Mesothelial cell of epicardium (in vitro differentiated cells): ENCODE measurements at regions not wholly inside any gene's neighbourhood (a gene's known extent, or its start where the extent isn't known, plus 50 kb on each side); places are given as distances from the start of the nearest gene placed in this dataset.

Source experiments
- DNase-seq, 2 experiments: peaks; one replicate each; pipeline ENCODE4 v3.0.0; 2021; ENCODE audit warnings: low spot score in 2 of 2; ENCODE audit not compliant: unreplicated experiment in 2 of 2
- H3K27ac Mint-ChIP-seq: 2 replicates; pipeline ENCODE4 v1.8.0; 2021; ENCODE audit warnings: mixed read lengths
- H3K27me3 Mint-ChIP-seq: 2 replicates; pipeline ENCODE4 v1.8.0; 2021; ENCODE audit warnings: low read depth, mixed read lengths
- H3K36me3 Mint-ChIP-seq: 2 replicates; pipeline ENCODE4 v1.8.0; 2021; ENCODE audit warnings: mixed read lengths
- H3K4me1 Mint-ChIP-seq: 2 replicates; pipeline ENCODE4 v1.8.0; 2021; ENCODE audit warnings: mixed read lengths
- H3K4me3 Mint-ChIP-seq: 2 replicates; pipeline ENCODE4 v1.8.0; 2021; ENCODE audit warnings: mild to moderate bottlenecking, moderate library complexity, mixed read lengths
- H3K9me3 Mint-ChIP-seq: 2 replicates; pipeline ENCODE4 v1.8.0; 2021; ENCODE audit warnings: mixed read lengths
- TF ChIP-seq, protein P1 (sequence below): fragments of 200-600 bp; sonication (generic); IDR thresholded peaks from one replicate; pipeline ENCODE4 v1.5.0; 2021; ENCODE audit warnings: antibody characterized with exemption; ENCODE audit not compliant: unreplicated experiment

GRCh38 chr5:113869611-113870010, 356.1 kb downstream of the YTHDC2 start:
- no peaks in the 10 kb centered on the region for H3K27me3 Mint-ChIP-seq
- TF ChIP-seq, protein P1, sequence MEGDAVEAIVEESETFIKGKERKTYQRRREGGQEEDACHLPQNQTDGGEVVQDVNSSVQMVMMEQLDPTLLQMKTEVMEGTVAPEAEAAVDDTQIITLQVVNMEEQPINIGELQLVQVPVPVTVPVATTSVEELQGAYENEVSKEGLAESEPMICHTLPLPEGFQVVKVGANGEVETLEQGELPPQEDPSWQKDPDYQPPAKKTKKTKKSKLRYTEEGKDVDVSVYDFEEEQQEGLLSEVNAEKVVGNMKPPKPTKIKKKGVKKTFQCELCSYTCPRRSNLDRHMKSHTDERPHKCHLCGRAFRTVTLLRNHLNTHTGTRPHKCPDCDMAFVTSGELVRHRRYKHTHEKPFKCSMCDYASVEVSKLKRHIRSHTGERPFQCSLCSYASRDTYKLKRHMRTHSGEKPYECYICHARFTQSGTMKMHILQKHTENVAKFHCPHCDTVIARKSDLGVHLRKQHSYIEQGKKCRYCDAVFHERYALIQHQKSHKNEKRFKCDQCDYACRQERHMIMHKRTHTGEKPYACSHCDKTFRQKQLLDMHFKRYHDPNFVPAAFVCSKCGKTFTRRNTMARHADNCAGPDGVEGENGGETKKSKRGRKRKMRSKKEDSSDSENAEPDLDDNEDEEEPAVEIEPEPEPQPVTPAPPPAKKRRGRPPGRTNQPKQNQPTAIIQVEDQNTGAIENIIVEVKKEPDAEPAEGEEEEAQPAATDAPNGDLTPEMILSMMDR, result no peak
- H3K9me3 Mint-ChIP-seq, result peaks cover 28% of the 10 kb centered on the region
- H3K4me3 Mint-ChIP-seq, result no peak overlapping the region
- H3K36me3 Mint-ChIP-seq, result peaks cover 6% of the 10 kb centered on the region
- H3K4me1 Mint-ChIP-seq, result peaks cover 10% of the 10 kb centered on the region
- no peak overlapping the region for H3K27ac Mint-ChIP-seq
- DNase-seq, result no peak

GRCh38 chr5:113871972-113872371, 358.5 kb downstream of the YTHDC2 start:
- Mint-ChIP-seq H3K36me3 (peaks cover 6% of the 10 kb centered on the region), H3K4me3 (no peak overlapping the region), H3K4me1 (peaks cover 20% of the 10 kb centered on the region), H3K27me3 (no peaks in the 10 kb centered on the region), H3K27ac (no peak overlapping the region), H3K9me3 (peaks cover 17% of the 10 kb centered on the region)
- DNase-seq, result no peak
- TF ChIP-seq, protein P1, result no peak

- H3K27me3 Mint-ChIP-seq, result no peaks in the 10 kb centered on the region
- TF ChIP-seq, protein P1, result no peak
- H3K27ac Mint-ChIP-seq, result no peak overlapping the region
- H3K9me3 Mint-ChIP-seq, result peaks cover 23% of the 10 kb centered on the region
- peaks cover 3% of the 10 kb centered on the region for H3K36me3 Mint-ChIP-seq
- H3K4me3 Mint-ChIP-seq, result no peak overlapping the region
- no peak for DNase-seq
- H3K4me1 Mint-ChIP-seq, result peaks cover 20% of the 10 kb centered on the region
Measured at GRCh38 chr5:113875096-113875495, 361.6 kb downstream of the YTHDC2 start.

GRCh38 chr5:113891491-113891890, 378.0 kb downstream of the YTHDC2 start:
- Mint-ChIP-seq H3K4me1 (peaks cover 24% of the 10 kb centered on the region), H3K27ac (no peak overlapping the region), H3K4me3 (no peak overlapping the region), H3K27me3 (no peaks in the 10 kb centered on the region), H3K9me3 (peaks cover 7% of the 10 kb centered on the region), H3K36me3 (no peaks in the 10 kb centered on the region)
- TF ChIP-seq, protein P1, result no peak
- DNase-seq, result no peak

GRCh38 chr5:113896789-113897188, 383.3 kb downstream of the YTHDC2 start:
- TF ChIP-seq, protein P1, result no peak
- Mint-ChIP-seq H3K27ac (no peak overlapping the region), H3K36me3 (no peaks in the 10 kb centered on the region), H3K9me3 (no peaks in the 10 kb centered on the region), H3K27me3 (no peaks in the 10 kb centered on the region), H3K4me3 (no peak overlapping the region), H3K4me1 (peaks cover 39% of the 10 kb centered on the region)
- DNase-seq, result no peak

GRCh38 chr5:113897748-113898147, 384.3 kb downstream of the YTHDC2 start:
- no peak for DNase-seq
- Mint-ChIP-seq H3K36me3 (no peaks in the 10 kb centered on the region), H3K27ac (no peak overlapping the region), H3K9me3 (no peaks in the 10 kb centered on the region), H3K4me1 (peaks cover 48% of the 10 kb centered on the region), H3K4me3 (no peak overlapping the region), H3K27me3 (no peaks in the 10 kb centered on the region)
- TF ChIP-seq, protein P1, result no peak
